A673 (cell line): ENCODE measurements at regions not wholly inside any gene's neighbourhood (a gene's known extent, or its start where the extent isn't known, plus 50 kb on each side); places are given as distances from the start of the nearest gene placed in this dataset.

Experiments used
- EZH2 ChIP-seq: fragments of 200-600 bp; sonication (generic); IDR thresholded peaks from 2 replicates; pipeline ENCODE4 v1.6.1; 2017; ENCODE audit warnings: borderline replicate concordance, low read depth, mild to moderate bottlenecking, mixed read lengths, antibody characterized with exemption, low read length; ENCODE audit not compliant: poor library complexity, severe bottlenecking
- TF ChIP-seq, protein P1 (sequence below): fragments of 300-800, 200-600 bp; sonication (generic); conservative IDR thresholded peaks from 2 replicates; pipeline ENCODE4 v1.5.1; 2017; ENCODE audit warnings: low read depth, mild to moderate bottlenecking, antibody characterized with exemption, low read length, moderate library complexity, mixed read lengths

DNA sequence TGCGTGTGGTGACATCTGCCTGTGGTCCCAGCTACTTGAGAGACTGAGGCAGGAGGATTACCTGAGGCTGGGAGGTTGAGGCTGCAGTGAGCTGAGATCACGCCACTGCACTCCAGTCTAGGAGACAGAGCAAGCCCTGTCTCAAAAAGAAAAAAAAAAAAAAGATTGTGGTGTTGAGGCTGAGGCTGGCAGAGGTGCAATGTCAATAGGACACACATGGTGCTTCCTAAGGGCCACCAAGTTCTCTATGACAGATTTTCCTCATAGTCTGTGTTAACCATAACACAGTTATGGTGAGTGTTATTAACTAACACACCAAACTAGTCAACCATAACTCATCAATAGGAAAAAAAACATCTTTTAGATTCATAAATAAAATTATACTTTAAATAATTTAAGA lies 494.4 kb downstream of the TMX3 start:
- no peak for TF ChIP-seq EZH2
- TF ChIP-seq, protein P1, sequence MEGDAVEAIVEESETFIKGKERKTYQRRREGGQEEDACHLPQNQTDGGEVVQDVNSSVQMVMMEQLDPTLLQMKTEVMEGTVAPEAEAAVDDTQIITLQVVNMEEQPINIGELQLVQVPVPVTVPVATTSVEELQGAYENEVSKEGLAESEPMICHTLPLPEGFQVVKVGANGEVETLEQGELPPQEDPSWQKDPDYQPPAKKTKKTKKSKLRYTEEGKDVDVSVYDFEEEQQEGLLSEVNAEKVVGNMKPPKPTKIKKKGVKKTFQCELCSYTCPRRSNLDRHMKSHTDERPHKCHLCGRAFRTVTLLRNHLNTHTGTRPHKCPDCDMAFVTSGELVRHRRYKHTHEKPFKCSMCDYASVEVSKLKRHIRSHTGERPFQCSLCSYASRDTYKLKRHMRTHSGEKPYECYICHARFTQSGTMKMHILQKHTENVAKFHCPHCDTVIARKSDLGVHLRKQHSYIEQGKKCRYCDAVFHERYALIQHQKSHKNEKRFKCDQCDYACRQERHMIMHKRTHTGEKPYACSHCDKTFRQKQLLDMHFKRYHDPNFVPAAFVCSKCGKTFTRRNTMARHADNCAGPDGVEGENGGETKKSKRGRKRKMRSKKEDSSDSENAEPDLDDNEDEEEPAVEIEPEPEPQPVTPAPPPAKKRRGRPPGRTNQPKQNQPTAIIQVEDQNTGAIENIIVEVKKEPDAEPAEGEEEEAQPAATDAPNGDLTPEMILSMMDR: no peak
